ENCODE measurements at regions not wholly inside any gene's neighbourhood (a gene's known extent, or its start where the extent isn't known, plus 50 kb on each side); places are given as distances from the start of the nearest gene placed in this dataset.
"Not testable (repeated sequence)": the region's sequence is repeated elsewhere in the genome, so short reads cannot be mapped to it uniquely, and the experiment has no call there.

DNA sequence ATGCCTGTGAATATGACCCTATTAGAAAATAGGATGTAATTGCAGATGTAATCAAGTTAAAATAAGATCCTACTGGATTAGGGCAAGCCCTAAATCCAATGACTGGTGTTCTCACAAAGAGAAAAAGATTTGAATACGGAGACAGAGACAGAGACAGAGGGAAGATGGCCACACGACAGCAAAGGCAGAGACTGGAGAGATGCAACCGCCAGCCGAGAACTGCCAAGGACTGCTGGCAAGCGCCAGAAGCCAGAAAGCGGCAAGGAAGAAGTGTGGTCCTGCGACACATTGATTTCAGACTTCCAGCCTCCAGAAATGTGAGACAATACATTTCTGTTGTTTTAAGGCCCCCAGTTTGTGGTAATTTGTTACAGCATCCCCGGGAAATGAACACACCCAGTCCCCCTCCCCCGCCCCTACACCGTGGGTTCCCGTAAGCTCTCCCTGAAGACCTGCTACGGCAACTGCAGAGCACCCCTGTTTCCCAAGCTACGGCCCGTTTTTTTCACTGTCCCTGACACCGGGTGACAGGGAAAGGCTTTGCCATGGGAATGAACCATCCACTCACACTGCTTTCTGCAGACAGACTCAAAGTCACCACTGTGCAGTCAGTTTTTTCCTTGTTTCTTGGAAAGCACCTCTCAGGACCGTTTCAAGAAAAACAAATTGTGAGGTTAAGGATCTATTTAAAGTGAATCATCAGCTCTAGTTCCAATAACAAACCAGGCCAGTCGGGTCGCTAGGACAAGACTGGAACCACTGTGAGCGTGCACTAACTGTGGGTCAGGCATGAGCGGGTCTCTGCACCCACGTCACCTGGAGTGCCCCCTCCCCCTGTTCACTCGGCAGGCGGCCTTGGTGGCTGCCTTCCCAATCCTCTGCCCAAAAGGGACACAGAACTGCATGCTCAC lies 199.2 kb upstream of the IRF2BP2 start:
- WGBS, 2 donors (ENCODE audit: low coverage in 1 of 2) = 38 to 50% methylated on average over 2 to 6 of the region's 23 CpGs
- ATAC-seq = peak; percentile 37
- not testable (repeated sequence) for H3K4me1 ChIP-seq, H3K9me3 ChIP-seq, H3K4me3 ChIP-seq, H3K27me3 ChIP-seq, H3K36me3 ChIP-seq
- H3K27ac ChIP-seq = peak overlapping the region in 3 of 4 donors; percentile 72 to 80 (median 78)

GRCh38 chr1:234808459-234808858 lies 198.5 kb upstream of the IRF2BP2 start:
- ATAC-seq = not testable (repeated sequence)

GRCh38 chr1:234807705-234808104 lies 197.7 kb upstream of the IRF2BP2 start:
- H3K36me3 ChIP-seq, H3K9me3 ChIP-seq, H3K4me3 ChIP-seq, H3K4me1 ChIP-seq, H3K27ac ChIP-seq, ATAC-seq, H3K27me3 ChIP-seq: not testable (repeated sequence)
- WGBS, 2 donors (ENCODE audit: low coverage in 1 of 2) = 72% methylated on average over 3 of the region's 8 CpGs; no CpG with 5 or more reads in 1 of the 2 donors

More at GRCh38 chr1:234808459-234808858, 198.5 kb upstream of the IRF2BP2 start:
- H3K36me3 ChIP-seq, H3K27me3 ChIP-seq, H3K9me3 ChIP-seq, H3K4me1 ChIP-seq, H3K4me3 ChIP-seq: not testable (repeated sequence)
- H3K27ac ChIP-seq = peak overlapping the region in 1 of 4 donors; percentile 42
- WGBS, 2 donors (ENCODE audit: low coverage in 1 of 2) = no CpG with 5 or more reads among the region's 7 CpGs

- WGBS, 2 donors (ENCODE audit: low coverage in 1 of 2) = 89 to 91% methylated on average over 3 to 7 of the region's 7 CpGs
- H3K4me1 ChIP-seq, ATAC-seq, H3K27me3 ChIP-seq, H3K9me3 ChIP-seq, H3K27ac ChIP-seq, H3K4me3 ChIP-seq, H3K36me3 ChIP-seq: not testable (repeated sequence)
Observed at GRCh38 chr1:234802586-234802985, 192.6 kb upstream of the IRF2BP2 start.

- H3K36me3 ChIP-seq, H3K9me3 ChIP-seq, H3K4me3 ChIP-seq, H3K27ac ChIP-seq, ATAC-seq, H3K4me1 ChIP-seq, H3K27me3 ChIP-seq: not testable (repeated sequence)
- WGBS, 2 donors (ENCODE audit: low coverage in 1 of 2) = 96 to 100% methylated on average over 3 to 4 of the region's 4 CpGs
Observed at GRCh38 chr1:234801636-234802035, 191.7 kb upstream of the IRF2BP2 start.

GRCh38 chr1:234801147-234801546 lies 191.2 kb upstream of the IRF2BP2 start:
- not testable (repeated sequence) for H3K27me3 ChIP-seq, H3K36me3 ChIP-seq, H3K9me3 ChIP-seq, H3K4me1 ChIP-seq, H3K4me3 ChIP-seq
- no CpG with 5 or more reads among the region's 2 CpGs for WGBS, 2 donors (ENCODE audit: low coverage in 1 of 2)
- ATAC-seq = peak; percentile 39
- peak overlapping the region in 1 of 4 donors; percentile 37 for H3K27ac ChIP-seq

DNA sequence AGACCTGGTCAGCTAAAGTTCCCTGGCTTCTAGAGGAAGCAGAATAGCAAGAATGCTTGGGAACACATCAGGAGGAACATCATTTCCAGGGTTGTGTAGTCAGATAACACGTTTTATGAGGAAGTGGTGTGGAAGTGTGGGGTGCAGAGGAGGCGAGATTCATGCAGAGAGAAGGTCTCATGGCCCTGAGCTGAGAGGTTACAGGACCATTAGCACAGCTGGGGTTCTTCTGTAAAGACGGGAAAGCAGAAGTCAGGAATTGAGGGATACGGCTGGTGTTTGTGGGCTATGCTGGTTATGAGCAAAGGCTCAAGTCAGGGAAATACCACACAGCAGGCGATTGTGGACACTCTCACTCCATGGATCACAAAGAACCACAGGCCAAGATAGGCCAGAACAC lies 190.6 kb upstream of the IRF2BP2 start:
- not testable (repeated sequence) for H3K36me3 ChIP-seq, H3K4me1 ChIP-seq, H3K4me3 ChIP-seq, H3K9me3 ChIP-seq, H3K27me3 ChIP-seq, ATAC-seq
- 81 to 95% methylated on average over 3 of the region's 5 CpGs for WGBS, 2 donors (ENCODE audit: low coverage in 1 of 2)
- H3K27ac ChIP-seq = peak overlapping the region in 1 of 4 donors; percentile 37

DNA sequence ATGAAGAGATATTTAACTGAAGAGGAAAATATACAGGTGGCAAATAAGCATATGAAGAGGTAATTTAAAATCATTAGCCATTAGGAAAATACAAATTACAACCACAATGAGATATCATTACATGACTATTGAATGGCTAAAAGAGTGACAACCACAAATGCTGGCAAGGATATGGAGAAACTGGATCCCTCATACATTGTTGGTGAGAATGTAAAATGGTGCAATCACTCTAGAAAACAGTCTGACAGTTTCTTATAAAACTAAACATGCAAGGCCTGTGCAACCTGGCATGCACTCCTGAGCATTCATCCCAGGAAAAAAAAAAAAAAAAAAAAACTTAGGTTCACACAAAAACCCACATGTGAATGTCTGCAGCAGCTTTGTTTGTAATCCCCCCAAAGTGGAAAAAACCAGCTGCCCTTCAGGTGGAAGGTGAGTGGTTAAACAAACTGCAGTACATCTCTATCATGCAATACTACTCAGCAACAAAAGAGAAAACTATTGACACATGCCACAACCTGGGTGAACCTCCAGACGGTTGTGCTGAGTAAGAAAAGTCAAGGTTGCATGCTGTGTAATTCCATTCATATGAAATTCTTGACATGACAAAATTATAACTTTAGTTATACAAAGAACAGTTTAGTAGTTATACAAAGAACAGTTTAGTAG lies 189.2 kb upstream of the IRF2BP2 start:
- H3K36me3 ChIP-seq, H3K4me1 ChIP-seq, H3K27ac ChIP-seq, ATAC-seq, H3K9me3 ChIP-seq, H3K4me3 ChIP-seq, H3K27me3 ChIP-seq: not testable (repeated sequence)
- WGBS, 2 donors (ENCODE audit: low coverage in 1 of 2) = 92% methylated on average over 1 of the region's 1 CpG; no CpG with 5 or more reads in 1 of the 2 donors

- H3K27me3 ChIP-seq, H3K4me3 ChIP-seq, H3K36me3 ChIP-seq, H3K4me1 ChIP-seq, H3K9me3 ChIP-seq, ATAC-seq, H3K27ac ChIP-seq: not testable (repeated sequence)
- no CpG with 5 or more reads among the region's 2 CpGs for WGBS, 2 donors (ENCODE audit: low coverage in 1 of 2)
Observed at GRCh38 chr1:234797216-234797615, 187.2 kb upstream of the IRF2BP2 start.

DNA sequence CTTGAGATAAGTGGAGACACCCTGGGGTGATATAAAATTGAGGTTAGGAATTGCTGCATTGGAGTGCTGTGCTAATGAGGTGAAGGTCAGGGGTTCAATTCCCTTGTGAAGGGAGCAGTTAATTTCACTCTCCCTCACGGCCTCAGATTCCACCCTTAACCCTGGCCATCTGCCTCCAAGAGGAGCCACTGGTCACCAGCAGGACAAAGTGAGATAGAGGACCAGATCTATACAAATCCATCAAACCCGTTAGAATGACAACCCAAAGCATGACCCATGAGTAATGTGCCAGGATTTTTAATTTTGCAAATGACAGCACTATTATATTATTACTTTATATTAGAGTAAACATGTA lies 186.4 kb upstream of the IRF2BP2 start:
- ATAC-seq, H3K27me3 ChIP-seq, H3K4me1 ChIP-seq, H3K27ac ChIP-seq, H3K4me3 ChIP-seq, H3K36me3 ChIP-seq, H3K9me3 ChIP-seq: not testable (repeated sequence)
- WGBS, 2 donors (ENCODE audit: low coverage in 1 of 2) = 88% methylated on average over 1 of the region's 2 CpGs; no CpG with 5 or more reads in 1 of the 2 donors

DNA sequence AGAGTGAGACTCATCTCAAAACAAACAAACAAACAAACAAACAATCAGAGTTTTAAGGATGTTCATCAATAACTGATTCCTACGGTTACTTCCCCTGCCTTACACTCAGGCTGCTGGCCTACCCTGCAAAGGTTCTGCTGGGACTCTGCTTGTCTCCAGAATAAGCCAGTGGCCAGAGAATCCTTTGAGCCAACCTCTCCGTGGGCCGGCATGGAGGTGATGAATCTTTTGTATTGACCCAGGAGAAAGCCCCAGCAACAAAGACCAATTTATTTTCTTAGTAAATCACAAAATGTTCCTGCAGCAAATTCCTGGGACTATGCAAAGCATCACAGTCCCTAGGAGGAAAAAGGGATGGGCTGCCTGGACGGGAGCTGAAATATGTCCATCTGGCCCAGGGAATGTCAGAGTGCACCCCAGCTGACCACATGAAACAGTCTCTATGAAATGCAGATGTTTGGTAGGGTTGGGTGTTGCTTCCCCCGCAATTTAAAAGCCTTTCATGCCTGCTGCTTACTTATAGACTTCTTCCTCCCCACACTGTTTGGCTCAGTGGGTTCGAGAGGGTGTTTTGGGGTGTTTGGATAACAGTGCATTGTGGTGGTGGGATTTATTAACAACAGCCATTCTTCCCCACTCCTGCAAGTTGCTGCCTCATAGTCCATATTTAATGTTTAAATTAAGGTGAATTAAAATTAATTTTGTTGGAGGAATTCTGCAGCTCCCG lies 185.9 kb upstream of the IRF2BP2 start:
- not testable (repeated sequence) for H3K4me1 ChIP-seq, H3K4me3 ChIP-seq, H3K27me3 ChIP-seq, H3K36me3 ChIP-seq, H3K27ac ChIP-seq, H3K9me3 ChIP-seq
- ATAC-seq = peak; percentile 46
- 80% methylated on average over 2 of the region's 7 CpGs; no CpG with 5 or more reads in 1 of the 2 donors for WGBS, 2 donors (ENCODE audit: low coverage in 1 of 2)

DNA sequence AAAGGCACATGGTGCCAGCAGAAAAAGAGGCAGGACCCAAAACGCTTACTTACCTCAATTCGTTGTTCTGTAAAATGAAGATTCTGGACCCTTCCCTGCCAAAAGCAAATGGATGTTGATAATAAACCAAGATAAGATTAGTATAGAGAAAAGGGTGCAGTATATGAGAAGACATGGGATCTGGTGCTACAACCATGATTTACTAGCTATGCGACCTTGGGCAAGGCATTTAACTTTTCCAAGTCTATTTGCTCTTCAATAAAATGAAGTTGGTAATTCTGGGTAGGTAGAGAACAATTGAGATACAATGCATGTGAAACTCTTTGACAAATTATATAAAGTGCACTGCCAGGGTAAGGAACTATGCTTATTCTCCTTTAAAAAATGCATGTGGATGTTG lies 185.0 kb upstream of the IRF2BP2 start:
- not testable (repeated sequence) for H3K4me1 ChIP-seq, H3K36me3 ChIP-seq, H3K27ac ChIP-seq, H3K9me3 ChIP-seq, H3K4me3 ChIP-seq, ATAC-seq, H3K27me3 ChIP-seq
- WGBS, 2 donors (ENCODE audit: low coverage in 1 of 2) = 88 to 90% methylated on average over 1 of the region's 3 CpGs

DNA sequence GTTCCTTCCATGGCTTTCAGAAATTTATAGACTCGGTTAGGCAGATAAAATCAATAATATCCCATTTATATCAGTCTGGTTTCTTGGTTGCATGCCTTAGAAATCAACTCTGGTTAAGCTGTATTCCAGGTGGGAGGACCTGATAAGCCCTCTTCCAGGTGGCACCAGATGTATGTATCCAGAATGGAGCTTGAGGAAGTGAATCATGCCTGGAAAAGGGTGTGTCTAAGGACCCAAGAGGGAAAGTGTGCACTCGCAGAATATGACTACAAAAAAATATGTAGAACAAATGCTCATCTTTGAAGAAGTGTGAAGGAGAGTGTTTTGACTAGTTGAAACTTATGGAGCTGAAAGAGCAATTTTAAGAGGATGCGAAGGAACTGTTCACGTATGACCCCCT lies 184.5 kb upstream of the IRF2BP2 start:
- not testable (repeated sequence) for ATAC-seq, H3K4me1 ChIP-seq, H3K4me3 ChIP-seq, H3K27me3 ChIP-seq, H3K9me3 ChIP-seq, H3K27ac ChIP-seq, H3K36me3 ChIP-seq
- no CpG with 5 or more reads among the region's 4 CpGs for WGBS, 2 donors (ENCODE audit: low coverage in 1 of 2)
